GM18498 (cell line): ENCODE measurements at regions not wholly inside any gene's neighbourhood (a gene's known extent, or its start where the extent isn't known, plus 50 kb on each side); places are given as distances from the start of the nearest gene placed in this dataset.

Experiments
- ATAC-seq: cut with Tn5 transposase; IDR thresholded peaks from one replicate; pipeline ENCODE4 v1.9.1; 2021; ENCODE audit warnings: mild to moderate bottlenecking, moderate library complexity; ENCODE audit not compliant: unreplicated experiment

GRCh38 chr4:59223292-59223941, 1976.7 kb upstream of the ADGRL3 start:
- ATAC-seq = no peak

GRCh38 chr4:59238212-59238611, 1961.9 kb upstream of the ADGRL3 start:
- ATAC-seq = no peak

- no peak for ATAC-seq
Observed at GRCh38 chr4:59240011-59240410, 1960.1 kb upstream of the ADGRL3 start.

- no peak for ATAC-seq
Observed at GRCh38 chr4:59243038-59243437, 1957.1 kb upstream of the ADGRL3 start.

- ATAC-seq = no peak
Observed at GRCh38 chr4:59247032-59247431, 1953.1 kb upstream of the ADGRL3 start.

GRCh38 chr4:59248313-59248712, 1951.8 kb upstream of the ADGRL3 start:
- ATAC-seq = no peak

GRCh38 chr4:59249110-59249509, 1951.0 kb upstream of the ADGRL3 start:
- no peak for ATAC-seq

- no peak for ATAC-seq
Observed at GRCh38 chr4:59258002-59258401, 1942.1 kb upstream of the ADGRL3 start.

GRCh38 chr4:59307609-59308008, 1892.5 kb upstream of the ADGRL3 start:
- no peak for ATAC-seq

- no peak for ATAC-seq
Observed at GRCh38 chr4:59314637-59315036, 1885.5 kb upstream of the ADGRL3 start.

GRCh38 chr4:59339631-59340030, 1860.5 kb upstream of the ADGRL3 start:
- ATAC-seq = no peak

GRCh38 chr4:59341506-59341905, 1858.6 kb upstream of the ADGRL3 start:
- no peak for ATAC-seq

- no peak for ATAC-seq
Observed at GRCh38 chr4:59348949-59349348, 1851.2 kb upstream of the ADGRL3 start.

- no peak for ATAC-seq
Observed at GRCh38 chr4:59369229-59369628, 1830.9 kb upstream of the ADGRL3 start.

GRCh38 chr4:59374416-59374815, 1825.7 kb upstream of the ADGRL3 start:
- ATAC-seq = no peak

GRCh38 chr4:59380841-59381366, 1819.2 kb upstream of the ADGRL3 start:
- ATAC-seq = no peak

- no peak for ATAC-seq
Observed at GRCh38 chr4:59381591-59381990, 1818.5 kb upstream of the ADGRL3 start.

GRCh38 chr4:59387759-59388758, 1812.1 kb upstream of the ADGRL3 start:
- no peak for ATAC-seq

GRCh38 chr4:59393780-59394179, 1806.3 kb upstream of the ADGRL3 start:
- no peak for ATAC-seq

GRCh38 chr4:59400334-59400733, 1799.8 kb upstream of the ADGRL3 start:
- no peak for ATAC-seq

- ATAC-seq = no peak
Observed at GRCh38 chr4:59409647-59410046, 1790.5 kb upstream of the ADGRL3 start.

GRCh38 chr4:59412739-59413138, 1787.4 kb upstream of the ADGRL3 start:
- no peak for ATAC-seq
